ENCODE measurements at regions not wholly inside any gene's neighbourhood (a gene's known extent, or its start where the extent isn't known, plus 50 kb on each side); places are given as distances from the start of the nearest gene placed in this dataset.
"Not testable (repeated sequence)": the region's sequence is repeated elsewhere in the genome, so short reads cannot be mapped to it uniquely, and the experiment has no call there.

DNA sequence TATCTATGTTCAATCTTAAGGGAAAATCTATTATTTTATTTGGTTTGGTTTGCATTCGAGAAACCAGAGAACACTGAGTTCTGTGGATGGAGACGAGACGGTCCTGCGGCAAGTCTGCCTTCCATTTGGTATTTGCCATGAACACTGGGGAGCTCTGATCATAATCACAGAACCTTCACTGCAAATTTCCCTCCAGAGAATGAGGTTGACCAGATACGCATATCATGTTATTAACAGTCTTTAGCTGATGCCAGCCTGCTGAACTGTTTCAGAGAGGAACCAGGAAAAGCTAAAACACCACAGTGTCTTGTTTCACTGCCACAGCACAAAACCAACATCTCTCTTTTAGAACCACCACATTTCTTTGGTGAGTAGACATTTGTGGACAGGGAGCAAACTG is 269.4 kb upstream of the AGAP1 start:
- H3K27me3 ChIP-seq (ENCODE audit: insufficient read depth, poor library complexity, severe bottlenecking) = no peaks in the 10 kb centered on the region
- DNase-seq (ENCODE audit: low read depth in 1 of 2, low spot score in 1 of 2) = no peak
- H3K4me3 ChIP-seq (replicated peaks; ENCODE audit: insufficient read depth, low read length) = no peak overlapping the region
- TF ChIP-seq, protein P1, sequence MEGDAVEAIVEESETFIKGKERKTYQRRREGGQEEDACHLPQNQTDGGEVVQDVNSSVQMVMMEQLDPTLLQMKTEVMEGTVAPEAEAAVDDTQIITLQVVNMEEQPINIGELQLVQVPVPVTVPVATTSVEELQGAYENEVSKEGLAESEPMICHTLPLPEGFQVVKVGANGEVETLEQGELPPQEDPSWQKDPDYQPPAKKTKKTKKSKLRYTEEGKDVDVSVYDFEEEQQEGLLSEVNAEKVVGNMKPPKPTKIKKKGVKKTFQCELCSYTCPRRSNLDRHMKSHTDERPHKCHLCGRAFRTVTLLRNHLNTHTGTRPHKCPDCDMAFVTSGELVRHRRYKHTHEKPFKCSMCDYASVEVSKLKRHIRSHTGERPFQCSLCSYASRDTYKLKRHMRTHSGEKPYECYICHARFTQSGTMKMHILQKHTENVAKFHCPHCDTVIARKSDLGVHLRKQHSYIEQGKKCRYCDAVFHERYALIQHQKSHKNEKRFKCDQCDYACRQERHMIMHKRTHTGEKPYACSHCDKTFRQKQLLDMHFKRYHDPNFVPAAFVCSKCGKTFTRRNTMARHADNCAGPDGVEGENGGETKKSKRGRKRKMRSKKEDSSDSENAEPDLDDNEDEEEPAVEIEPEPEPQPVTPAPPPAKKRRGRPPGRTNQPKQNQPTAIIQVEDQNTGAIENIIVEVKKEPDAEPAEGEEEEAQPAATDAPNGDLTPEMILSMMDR (IDR thresholded peaks at IDR 0.05; ENCODE audit: insufficient read depth, low read length) = no peak
- TF ChIP-seq, protein P2, sequence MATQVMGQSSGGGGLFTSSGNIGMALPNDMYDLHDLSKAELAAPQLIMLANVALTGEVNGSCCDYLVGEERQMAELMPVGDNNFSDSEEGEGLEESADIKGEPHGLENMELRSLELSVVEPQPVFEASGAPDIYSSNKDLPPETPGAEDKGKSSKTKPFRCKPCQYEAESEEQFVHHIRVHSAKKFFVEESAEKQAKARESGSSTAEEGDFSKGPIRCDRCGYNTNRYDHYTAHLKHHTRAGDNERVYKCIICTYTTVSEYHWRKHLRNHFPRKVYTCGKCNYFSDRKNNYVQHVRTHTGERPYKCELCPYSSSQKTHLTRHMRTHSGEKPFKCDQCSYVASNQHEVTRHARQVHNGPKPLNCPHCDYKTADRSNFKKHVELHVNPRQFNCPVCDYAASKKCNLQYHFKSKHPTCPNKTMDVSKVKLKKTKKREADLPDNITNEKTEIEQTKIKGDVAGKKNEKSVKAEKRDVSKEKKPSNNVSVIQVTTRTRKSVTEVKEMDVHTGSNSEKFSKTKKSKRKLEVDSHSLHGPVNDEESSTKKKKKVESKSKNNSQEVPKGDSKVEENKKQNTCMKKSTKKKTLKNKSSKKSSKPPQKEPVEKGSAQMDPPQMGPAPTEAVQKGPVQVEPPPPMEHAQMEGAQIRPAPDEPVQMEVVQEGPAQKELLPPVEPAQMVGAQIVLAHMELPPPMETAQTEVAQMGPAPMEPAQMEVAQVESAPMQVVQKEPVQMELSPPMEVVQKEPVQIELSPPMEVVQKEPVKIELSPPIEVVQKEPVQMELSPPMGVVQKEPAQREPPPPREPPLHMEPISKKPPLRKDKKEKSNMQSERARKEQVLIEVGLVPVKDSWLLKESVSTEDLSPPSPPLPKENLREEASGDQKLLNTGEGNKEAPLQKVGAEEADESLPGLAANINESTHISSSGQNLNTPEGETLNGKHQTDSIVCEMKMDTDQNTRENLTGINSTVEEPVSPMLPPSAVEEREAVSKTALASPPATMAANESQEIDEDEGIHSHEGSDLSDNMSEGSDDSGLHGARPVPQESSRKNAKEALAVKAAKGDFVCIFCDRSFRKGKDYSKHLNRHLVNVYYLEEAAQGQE (IDR thresholded peaks at IDR 0.05; ENCODE audit: insufficient replicate concordance, low read depth) = no peak
- TF ChIP-seq SPI1 (IDR thresholded peaks at IDR 0.05; ENCODE audit: borderline replicate concordance, low read depth) (no peak), GABPA (IDR thresholded peaks at IDR 0.05; ENCODE audit: low read depth) (no peak), POLR2AphosphoS5 (IDR thresholded peaks at IDR 0.05; ENCODE audit: low read depth) (no peak)
- no peak overlapping the region for H3K27ac ChIP-seq (replicated peaks)

DNA sequence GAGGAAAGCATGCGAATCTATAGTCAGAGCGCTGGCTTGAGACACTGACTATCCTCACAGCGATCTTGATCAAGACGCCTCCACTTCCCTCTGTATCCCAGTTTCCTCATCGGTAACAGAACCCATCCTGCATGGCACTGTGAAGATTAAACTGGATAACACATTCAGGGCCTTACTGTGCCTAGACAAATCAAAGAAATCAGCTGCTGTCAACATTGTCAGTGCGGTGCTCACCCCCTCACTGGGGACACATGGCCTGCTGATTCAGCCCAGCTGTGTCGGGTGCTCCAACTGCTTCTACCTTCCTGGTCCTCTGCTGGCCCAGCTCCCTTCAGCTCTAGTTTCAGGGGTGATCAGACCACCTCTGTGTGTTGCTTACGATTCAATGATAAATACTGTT is 268.6 kb upstream of the AGAP1 start:
- Histone ChIP-seq H3K4me3 (replicated peaks; ENCODE audit: insufficient read depth, low read length) (no peak overlapping the region), H3K27ac (replicated peaks) (no peak overlapping the region), H3K27me3 (ENCODE audit: insufficient read depth, poor library complexity, severe bottlenecking) (no peaks in the 10 kb centered on the region)
- no peak for DNase-seq (ENCODE audit: low read depth in 1 of 2, low spot score in 1 of 2)
- no peak for TF ChIP-seq GABPA (IDR thresholded peaks at IDR 0.05; ENCODE audit: low read depth)
- TF ChIP-seq, protein P2 (IDR thresholded peaks at IDR 0.05; ENCODE audit: insufficient replicate concordance, low read depth) = no peak
- no peak for TF ChIP-seq POLR2AphosphoS5 (IDR thresholded peaks at IDR 0.05; ENCODE audit: low read depth)
- TF ChIP-seq, protein P1 (IDR thresholded peaks at IDR 0.05; ENCODE audit: insufficient read depth, low read length) = no peak
- TF ChIP-seq SPI1 (IDR thresholded peaks at IDR 0.05; ENCODE audit: borderline replicate concordance, low read depth) = no peak

DNA sequence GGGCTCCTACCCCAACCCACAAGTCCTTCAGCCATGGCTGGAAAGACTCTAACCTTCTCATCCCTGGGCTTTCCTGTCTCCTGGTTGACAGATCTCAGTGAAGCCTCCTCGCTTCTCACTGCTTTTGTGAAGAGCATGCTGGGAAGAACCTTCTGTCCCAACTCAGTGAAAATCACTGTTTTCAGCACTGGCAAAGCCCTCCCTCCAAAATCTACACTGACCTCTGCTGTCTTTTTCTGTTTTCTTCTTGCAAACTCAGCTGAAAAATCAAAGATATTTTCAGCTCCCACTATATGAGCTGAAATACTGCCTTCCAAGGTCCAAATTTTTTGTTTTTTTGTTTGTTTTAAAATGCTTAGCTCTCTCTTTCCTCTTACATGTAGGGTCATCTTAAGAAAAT is 266.3 kb upstream of the AGAP1 start:
- Histone ChIP-seq H3K4me3 (replicated peaks; ENCODE audit: insufficient read depth, low read length) (no peak overlapping the region), H3K27ac (replicated peaks) (no peak overlapping the region), H3K27me3 (ENCODE audit: insufficient read depth, poor library complexity, severe bottlenecking) (no peaks in the 10 kb centered on the region)
- TF ChIP-seq, protein P2 (IDR thresholded peaks at IDR 0.05; ENCODE audit: insufficient replicate concordance, low read depth) = no peak
- TF ChIP-seq, protein P1 (IDR thresholded peaks at IDR 0.05; ENCODE audit: insufficient read depth, low read length) = no peak
- TF ChIP-seq SPI1 (IDR thresholded peaks at IDR 0.05; ENCODE audit: borderline replicate concordance, low read depth) (no peak), POLR2AphosphoS5 (IDR thresholded peaks at IDR 0.05; ENCODE audit: low read depth) (no peak), GABPA (IDR thresholded peaks at IDR 0.05; ENCODE audit: low read depth) (no peak)
- DNase-seq (ENCODE audit: low read depth in 1 of 2, low spot score in 1 of 2) = no peak

DNA sequence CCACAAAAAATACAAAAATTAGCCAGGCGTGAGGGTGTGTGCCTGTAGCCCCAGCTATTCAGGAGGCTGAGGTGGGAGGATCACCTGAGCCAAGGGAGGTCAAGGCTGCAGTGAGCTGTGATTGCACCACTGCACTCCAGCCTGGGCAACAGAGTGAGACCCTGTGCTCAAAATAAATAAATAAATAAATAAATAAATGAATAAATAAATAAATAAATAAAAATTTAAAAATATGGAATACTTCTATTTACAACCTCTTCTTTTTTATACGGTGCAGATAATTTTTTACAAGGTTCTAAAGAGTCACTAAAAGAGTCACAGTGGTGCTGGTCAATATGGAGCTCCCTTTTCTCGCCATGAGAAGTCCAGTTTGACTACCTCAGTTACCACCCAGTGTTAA is 265.4 kb upstream of the AGAP1 start:
- not testable (repeated sequence) for H3K27me3 ChIP-seq (ENCODE audit: insufficient read depth, poor library complexity, severe bottlenecking); H3K27ac ChIP-seq (replicated peaks); DNase-seq (ENCODE audit: low read depth in 1 of 2, low spot score in 1 of 2); H3K4me3 ChIP-seq (replicated peaks; ENCODE audit: insufficient read depth, low read length)
